GM18505 (cell line): ENCODE measurements at regions not wholly inside any gene's neighbourhood (a gene's known extent, or its start where the extent isn't known, plus 50 kb on each side); places are given as distances from the start of the nearest gene placed in this dataset.
"Not testable (repeated sequence)": the region's sequence is repeated elsewhere in the genome, so short reads cannot be mapped to it uniquely, and the experiment has no call there.

ENCODE experiments used
- ATAC-seq: cut with Tn5 transposase; IDR thresholded peaks from one replicate; pipeline ENCODE4 v1.9.1; 2021; ENCODE audit not compliant: unreplicated experiment
- POLR2A ChIP-seq: IDR thresholded peaks from 4 replicates; pipeline ENCODE4 v1.6.1; 2011; ENCODE audit warnings: borderline replicate concordance; ENCODE audit not compliant: insufficient read depth, insufficient read length; ENCODE audit errors: extremely low read depth

GRCh38 chrX:45435481-45435880, 234.8 kb upstream of the DIPK2B start:
- no peak for ATAC-seq
- no peak for TF ChIP-seq POLR2A

- no peak for TF ChIP-seq POLR2A
- no peak for ATAC-seq
Observed at GRCh38 chrX:45434231-45434630, 233.6 kb upstream of the DIPK2B start.

GRCh38 chrX:45428831-45429230, 228.2 kb upstream of the DIPK2B start:
- no peak for TF ChIP-seq POLR2A
- no peak for ATAC-seq

GRCh38 chrX:45424326-45424725, 223.7 kb upstream of the DIPK2B start:
- no peak for ATAC-seq
- TF ChIP-seq POLR2A, result no peak

GRCh38 chrX:45422216-45422925, 221.7 kb upstream of the DIPK2B start:
- no peak for ATAC-seq
- no peak for TF ChIP-seq POLR2A

- no peak for TF ChIP-seq POLR2A
Observed at GRCh38 chrX:45421806-45422205, 221.1 kb upstream of the DIPK2B start.

GRCh38 chrX:45404206-45404605, 203.5 kb upstream of the DIPK2B start:
- no peak for TF ChIP-seq POLR2A
- ATAC-seq, result no peak

More at GRCh38 chrX:45421806-45422205, 221.1 kb upstream of the DIPK2B start:
- no peak for ATAC-seq

GRCh38 chrX:45401923-45402322, 201.2 kb upstream of the DIPK2B start:
- ATAC-seq, result no peak
- TF ChIP-seq POLR2A, result no peak

- ATAC-seq, result not testable (repeated sequence)
Observed at GRCh38 chrX:45400951-45401725, 200.5 kb upstream of the DIPK2B start.

GRCh38 chrX:45400027-45400779, 199.5 kb upstream of the DIPK2B start:
- TF ChIP-seq POLR2A, result no peak
- no peak for ATAC-seq

- no peak for ATAC-seq
- TF ChIP-seq POLR2A, result no peak
Observed at GRCh38 chrX:45385757-45386156, 185.1 kb upstream of the DIPK2B start.

- TF ChIP-seq POLR2A, result no peak
- ATAC-seq, result no peak
Observed at GRCh38 chrX:45381841-45382240, 181.2 kb upstream of the DIPK2B start.

GRCh38 chrX:45381366-45381765, 180.7 kb upstream of the DIPK2B start:
- TF ChIP-seq POLR2A, result no peak
- ATAC-seq, result no peak
